ENCODE measurements at regions not wholly inside any gene's neighbourhood (a gene's known extent, or its start where the extent isn't known, plus 50 kb on each side); places are given as distances from the start of the nearest gene placed in this dataset.

DNA sequence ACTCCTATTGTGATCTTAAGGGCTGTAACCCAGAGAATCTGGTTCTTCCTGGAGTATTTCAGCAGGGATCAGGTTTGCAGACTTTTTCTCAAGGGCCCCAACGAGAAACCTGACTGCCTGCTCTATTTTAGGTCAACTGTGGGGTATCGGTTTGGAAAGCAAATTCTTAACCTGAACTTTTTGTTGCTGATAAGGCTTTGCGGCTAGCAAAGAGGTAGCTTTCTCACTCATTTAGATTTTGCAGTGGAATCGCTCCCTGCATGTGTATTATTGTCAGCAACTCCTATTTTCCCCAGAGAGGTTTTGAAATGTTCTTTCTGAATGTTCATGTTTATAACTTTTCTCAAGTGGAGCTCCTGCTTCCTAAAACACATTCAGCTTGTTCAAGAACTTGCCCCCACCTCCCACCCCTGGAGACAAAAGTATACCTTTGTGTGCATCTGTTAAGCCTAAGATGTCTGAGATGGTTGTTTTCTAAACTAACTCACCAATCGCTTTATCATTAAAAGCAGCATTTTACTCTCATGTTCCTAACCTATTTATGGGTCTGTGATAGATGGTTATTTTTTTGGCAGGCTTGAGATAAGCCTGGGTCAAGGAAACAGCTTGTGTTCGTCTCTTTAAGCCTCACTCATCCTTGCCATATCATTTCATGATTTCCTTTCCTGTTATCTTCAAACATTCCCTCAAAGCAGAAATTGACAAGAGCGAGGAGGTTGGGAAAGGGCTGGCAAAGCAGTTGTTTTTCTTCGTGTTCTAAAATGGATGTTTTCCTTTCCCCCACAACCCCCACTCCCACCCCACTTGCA lies 129.8 kb downstream of the BAMBI start:
- TF ChIP-seq, protein P1, sequence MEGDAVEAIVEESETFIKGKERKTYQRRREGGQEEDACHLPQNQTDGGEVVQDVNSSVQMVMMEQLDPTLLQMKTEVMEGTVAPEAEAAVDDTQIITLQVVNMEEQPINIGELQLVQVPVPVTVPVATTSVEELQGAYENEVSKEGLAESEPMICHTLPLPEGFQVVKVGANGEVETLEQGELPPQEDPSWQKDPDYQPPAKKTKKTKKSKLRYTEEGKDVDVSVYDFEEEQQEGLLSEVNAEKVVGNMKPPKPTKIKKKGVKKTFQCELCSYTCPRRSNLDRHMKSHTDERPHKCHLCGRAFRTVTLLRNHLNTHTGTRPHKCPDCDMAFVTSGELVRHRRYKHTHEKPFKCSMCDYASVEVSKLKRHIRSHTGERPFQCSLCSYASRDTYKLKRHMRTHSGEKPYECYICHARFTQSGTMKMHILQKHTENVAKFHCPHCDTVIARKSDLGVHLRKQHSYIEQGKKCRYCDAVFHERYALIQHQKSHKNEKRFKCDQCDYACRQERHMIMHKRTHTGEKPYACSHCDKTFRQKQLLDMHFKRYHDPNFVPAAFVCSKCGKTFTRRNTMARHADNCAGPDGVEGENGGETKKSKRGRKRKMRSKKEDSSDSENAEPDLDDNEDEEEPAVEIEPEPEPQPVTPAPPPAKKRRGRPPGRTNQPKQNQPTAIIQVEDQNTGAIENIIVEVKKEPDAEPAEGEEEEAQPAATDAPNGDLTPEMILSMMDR (IDR thresholded peaks at IDR 0.05 in 2 of 3, conservative IDR thresholded peaks at IDR 0.05 in 1 of 3; ENCODE audit: borderline replicate concordance in 1 of 3, insufficient read depth in 1 of 3, low read depth in 2 of 3, low read length in 2 of 3) = no peak
- no peak for TF ChIP-seq EZH2phosphoT487 (IDR thresholded peaks at IDR 0.05; ENCODE audit: borderline replicate concordance)
- no peak for TF ChIP-seq RAD21 (IDR thresholded peaks at IDR 0.05; ENCODE audit: low read depth)
- TF ChIP-seq ZFX (IDR thresholded peaks at IDR 0.05) = no peak
- TF ChIP-seq, protein P2, sequence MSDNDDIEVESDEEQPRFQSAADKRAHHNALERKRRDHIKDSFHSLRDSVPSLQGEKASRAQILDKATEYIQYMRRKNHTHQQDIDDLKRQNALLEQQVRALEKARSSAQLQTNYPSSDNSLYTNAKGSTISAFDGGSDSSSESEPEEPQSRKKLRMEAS (IDR thresholded peaks at IDR 0.05) = no peak
- TF ChIP-seq EZH2 (IDR thresholded peaks at IDR 0.05) = no peak
- TF ChIP-seq POLR2AphosphoS5 (IDR thresholded peaks at IDR 0.05; ENCODE audit: low read depth, low read length) = no peak
- no peak for TF ChIP-seq ZNF274 (IDR thresholded peaks at IDR 0.05; ENCODE audit: low read depth, low read length)
- no peak for TF ChIP-seq EGR1 (IDR thresholded peaks at IDR 0.05; ENCODE audit: low read depth)
- TF ChIP-seq TCF7L2 (IDR thresholded peaks at IDR 0.05; ENCODE audit: borderline replicate concordance, extremely low read depth, insufficient read depth, insufficient read length) = no peak
- TF ChIP-seq, protein P3, sequence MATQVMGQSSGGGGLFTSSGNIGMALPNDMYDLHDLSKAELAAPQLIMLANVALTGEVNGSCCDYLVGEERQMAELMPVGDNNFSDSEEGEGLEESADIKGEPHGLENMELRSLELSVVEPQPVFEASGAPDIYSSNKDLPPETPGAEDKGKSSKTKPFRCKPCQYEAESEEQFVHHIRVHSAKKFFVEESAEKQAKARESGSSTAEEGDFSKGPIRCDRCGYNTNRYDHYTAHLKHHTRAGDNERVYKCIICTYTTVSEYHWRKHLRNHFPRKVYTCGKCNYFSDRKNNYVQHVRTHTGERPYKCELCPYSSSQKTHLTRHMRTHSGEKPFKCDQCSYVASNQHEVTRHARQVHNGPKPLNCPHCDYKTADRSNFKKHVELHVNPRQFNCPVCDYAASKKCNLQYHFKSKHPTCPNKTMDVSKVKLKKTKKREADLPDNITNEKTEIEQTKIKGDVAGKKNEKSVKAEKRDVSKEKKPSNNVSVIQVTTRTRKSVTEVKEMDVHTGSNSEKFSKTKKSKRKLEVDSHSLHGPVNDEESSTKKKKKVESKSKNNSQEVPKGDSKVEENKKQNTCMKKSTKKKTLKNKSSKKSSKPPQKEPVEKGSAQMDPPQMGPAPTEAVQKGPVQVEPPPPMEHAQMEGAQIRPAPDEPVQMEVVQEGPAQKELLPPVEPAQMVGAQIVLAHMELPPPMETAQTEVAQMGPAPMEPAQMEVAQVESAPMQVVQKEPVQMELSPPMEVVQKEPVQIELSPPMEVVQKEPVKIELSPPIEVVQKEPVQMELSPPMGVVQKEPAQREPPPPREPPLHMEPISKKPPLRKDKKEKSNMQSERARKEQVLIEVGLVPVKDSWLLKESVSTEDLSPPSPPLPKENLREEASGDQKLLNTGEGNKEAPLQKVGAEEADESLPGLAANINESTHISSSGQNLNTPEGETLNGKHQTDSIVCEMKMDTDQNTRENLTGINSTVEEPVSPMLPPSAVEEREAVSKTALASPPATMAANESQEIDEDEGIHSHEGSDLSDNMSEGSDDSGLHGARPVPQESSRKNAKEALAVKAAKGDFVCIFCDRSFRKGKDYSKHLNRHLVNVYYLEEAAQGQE (IDR thresholded peaks at IDR 0.05; ENCODE audit: low read depth) = no peak
- no peak for TF ChIP-seq POLR2A (IDR thresholded peaks at IDR 0.05; ENCODE audit: borderline replicate concordance, extremely low read depth, insufficient read depth, insufficient read length)
- TF ChIP-seq ELF1 (IDR thresholded peaks at IDR 0.05; ENCODE audit: borderline replicate concordance, low read depth) = no peak
- TF ChIP-seq JUND (IDR thresholded peaks at IDR 0.05) = no peak

Measured in HCT116 (cell line).